GM12873 (cell line): ENCODE measurements at regions not wholly inside any gene's neighbourhood (a gene's known extent, or its start where the extent isn't known, plus 50 kb on each side); places are given as distances from the start of the nearest gene placed in this dataset.

ENCODE experiments used
- TF ChIP-seq, protein P1 (sequence below): IDR thresholded peaks from 2 replicates; pipeline ENCODE4 v1.5.1; 2012; ENCODE audit warnings: low read depth, mild to moderate bottlenecking, moderate library complexity, low read length, control low read depth; ENCODE audit not compliant: insufficient read depth; ENCODE audit errors: missing control alignments

DNA sequence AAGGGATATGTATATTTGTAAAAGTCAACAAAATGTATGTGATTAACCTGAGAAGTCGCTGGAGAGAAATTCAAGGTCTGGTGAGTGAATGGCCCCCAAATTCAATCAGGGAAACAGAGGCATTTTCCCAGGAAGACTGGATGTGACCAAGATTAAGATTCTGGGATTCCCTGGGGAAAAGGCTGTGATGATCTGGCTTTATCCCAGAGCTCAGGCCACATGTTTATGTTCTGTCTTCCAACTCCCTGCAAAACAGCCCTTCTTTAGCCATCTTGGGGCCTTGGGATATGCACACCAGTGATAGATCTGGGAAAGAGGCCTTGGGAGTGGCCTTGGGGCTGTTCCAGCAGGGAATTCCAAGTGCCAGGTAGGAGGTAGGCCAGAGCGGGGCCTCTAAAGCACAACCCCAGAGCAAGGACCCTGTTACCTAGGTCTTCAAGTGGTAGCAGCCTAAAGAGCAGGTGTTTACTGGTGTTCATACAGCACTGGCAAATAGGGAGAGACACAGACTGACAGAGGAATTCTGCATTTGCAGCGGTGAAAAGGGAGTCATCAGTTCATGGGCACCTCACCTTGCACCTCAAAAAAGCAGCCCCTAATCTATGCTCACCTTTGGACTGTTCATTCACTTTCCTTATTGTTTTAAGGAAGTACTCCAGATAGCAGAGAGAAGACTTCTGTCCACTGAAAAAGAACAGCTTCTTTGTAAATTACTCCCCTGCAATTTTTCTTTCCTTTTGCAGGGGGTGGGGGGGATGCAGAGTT is 312.4 kb downstream of the BUD13 start:
- TF ChIP-seq, protein P1, sequence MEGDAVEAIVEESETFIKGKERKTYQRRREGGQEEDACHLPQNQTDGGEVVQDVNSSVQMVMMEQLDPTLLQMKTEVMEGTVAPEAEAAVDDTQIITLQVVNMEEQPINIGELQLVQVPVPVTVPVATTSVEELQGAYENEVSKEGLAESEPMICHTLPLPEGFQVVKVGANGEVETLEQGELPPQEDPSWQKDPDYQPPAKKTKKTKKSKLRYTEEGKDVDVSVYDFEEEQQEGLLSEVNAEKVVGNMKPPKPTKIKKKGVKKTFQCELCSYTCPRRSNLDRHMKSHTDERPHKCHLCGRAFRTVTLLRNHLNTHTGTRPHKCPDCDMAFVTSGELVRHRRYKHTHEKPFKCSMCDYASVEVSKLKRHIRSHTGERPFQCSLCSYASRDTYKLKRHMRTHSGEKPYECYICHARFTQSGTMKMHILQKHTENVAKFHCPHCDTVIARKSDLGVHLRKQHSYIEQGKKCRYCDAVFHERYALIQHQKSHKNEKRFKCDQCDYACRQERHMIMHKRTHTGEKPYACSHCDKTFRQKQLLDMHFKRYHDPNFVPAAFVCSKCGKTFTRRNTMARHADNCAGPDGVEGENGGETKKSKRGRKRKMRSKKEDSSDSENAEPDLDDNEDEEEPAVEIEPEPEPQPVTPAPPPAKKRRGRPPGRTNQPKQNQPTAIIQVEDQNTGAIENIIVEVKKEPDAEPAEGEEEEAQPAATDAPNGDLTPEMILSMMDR, result no peak

DNA sequence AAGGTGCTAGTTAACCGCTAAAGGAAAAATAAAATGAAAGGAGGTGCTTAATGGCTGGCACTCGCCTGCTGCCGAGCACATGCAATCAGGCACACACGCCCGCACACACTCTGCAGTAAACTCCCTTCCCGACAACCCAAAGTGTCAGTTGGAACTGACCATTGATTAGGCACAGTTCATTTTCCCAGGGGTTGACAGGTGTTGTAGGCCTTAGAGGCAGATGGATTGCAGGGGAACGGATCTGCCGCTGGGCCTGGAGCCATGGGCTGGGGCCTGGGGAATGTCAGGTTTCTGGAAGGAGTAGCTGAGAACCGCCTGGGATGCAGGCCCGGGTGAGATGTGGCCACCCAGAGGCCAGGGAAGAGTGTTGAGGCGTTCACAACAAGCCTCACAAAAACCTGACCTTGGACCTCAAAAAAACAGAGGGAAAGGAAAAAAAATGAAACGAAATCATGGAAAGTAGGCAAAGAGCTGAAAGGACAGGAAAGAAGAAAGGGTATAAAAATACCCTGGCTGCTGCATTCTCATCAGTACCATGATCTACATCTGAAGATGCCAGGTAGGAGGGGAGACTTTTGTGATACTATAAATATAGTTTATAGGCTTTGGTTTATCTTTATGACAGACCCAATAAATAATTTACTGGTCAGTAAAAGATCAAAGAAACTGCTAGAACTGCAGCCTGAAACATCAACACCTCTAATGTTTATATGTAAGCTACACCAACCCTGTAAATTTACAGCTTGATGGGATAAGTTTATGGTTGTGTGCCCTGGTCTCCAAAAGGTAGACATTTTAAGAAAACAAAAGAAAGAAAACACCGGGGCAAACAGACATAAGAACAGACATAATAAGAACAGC is 313.4 kb downstream of the BUD13 start:
- TF ChIP-seq, protein P1, result no peak

DNA sequence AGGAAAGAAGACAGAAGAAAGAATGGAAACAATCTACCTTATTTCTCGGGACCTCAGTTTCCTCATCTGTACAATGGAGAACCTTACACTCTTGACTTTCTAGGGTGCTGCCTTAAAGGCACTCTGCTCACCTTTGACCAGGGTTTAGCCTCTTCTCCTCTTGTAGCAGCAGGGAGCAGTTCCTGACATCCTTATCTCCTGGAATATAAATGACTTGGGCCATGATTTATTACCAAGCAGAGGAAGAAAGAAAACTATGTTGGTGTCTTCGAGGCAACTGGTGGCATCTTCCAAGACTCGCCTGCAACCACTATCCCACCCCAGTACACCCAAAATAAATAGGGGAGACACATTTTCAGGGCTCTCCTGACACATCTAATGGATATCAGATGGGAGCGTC is 314.2 kb downstream of the BUD13 start:
- TF ChIP-seq, protein P1, result no peak

DNA sequence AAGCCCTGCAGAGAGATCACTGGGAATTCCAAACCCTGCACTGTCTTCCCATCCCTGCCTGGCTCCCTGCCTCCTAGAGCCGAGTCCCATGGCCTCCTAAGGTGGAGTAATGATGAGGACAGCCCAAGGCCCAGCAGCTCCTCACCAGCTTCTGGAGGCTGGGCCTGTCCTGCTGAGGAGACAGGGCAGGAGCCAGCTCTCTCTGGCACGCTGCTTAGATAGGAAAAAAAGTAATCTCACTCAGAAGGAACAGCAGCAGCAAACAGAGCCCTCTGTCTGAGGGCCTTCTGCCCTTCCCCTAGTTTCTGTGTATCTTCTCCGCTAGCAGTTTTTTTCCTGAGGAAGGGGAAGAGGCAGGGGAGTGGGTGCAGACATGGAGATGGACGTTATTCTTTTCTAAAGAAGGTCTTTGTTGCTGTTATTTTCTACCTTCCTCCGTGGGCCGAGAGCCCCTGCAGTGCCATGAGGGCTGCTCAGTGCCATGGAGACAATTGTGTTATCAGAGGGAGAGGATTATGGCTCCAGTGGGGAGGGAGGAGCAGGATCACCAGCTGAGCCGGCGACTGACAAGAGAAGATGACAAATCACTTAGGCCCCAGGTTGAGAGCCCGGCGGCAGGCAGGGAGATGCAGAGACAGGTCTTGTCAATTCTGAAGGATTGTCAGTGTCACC is 315.3 kb downstream of the BUD13 start:
- TF ChIP-seq, protein P1, result no peak

DNA sequence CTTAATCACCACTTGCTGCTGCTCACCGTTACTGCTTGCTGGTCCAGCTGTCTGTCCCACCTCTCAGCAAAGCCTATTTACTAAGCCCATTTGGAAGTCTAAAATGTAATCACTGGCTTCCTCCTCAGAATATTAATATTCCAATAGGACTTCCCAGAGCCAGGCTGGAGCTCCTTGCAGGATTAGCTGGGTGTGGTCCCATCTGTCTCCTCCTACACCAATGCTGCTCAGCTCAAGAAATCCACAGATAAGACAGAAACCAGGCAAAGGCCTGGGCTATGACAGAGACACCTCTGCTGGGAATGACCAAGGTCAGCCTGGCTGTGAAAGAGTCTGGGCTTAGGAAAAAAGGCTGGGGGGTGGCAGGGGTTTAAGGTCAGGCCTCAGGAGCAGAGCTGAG is 317.8 kb downstream of the BUD13 start:
- TF ChIP-seq, protein P1, result no peak

DNA sequence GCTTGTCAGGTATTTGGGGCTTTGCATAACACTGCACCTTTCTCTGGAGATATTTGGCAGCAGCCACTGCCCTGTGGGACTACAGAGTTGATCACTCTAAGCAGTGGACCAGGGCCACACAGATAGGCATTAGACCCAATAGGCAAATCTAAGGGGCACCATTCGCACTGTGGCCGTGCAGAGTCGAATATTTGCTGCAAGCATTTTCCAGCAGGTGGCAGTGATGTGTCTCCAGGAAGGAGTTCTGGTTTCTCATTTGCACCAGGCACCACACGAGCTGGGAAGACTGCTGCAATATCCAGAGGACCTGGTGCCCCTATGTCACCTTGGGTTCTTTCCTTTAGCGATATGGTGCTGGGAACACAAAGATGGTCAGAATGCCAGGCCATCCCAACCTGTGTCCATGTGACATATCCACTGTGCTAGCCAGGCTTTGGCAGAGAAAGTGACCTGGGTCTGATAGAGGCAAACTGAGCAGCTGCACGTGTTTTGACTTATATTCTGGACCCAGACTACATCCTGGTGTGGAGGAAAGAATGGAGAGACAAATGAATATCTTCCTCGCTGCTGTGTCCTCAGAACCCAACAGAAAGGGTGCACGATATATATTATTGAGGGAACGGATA is 318.7 kb downstream of the BUD13 start:
- TF ChIP-seq, protein P1, result peak; percentile 79
